Gastroesophageal sphincter (tissue), 4 donors: ENCODE measurements at regions not wholly inside any gene's neighbourhood (a gene's known extent, or its start where the extent isn't known, plus 50 kb on each side); places are given as distances from the start of the nearest gene placed in this dataset.

Experiments used
- ATAC-seq: fragments of 150-250 bp; one replicate; pipeline ENCODE4 v1.9.1; 2016; ENCODE audit warnings: mild to moderate bottlenecking, moderate library complexity
- H3K27ac ChIP-seq, 4 donors: fragments of 200-600 bp; sonication (generic) in 3 of 4; 1 replicate in 3 of 4; 2 replicates in 1 of 4; pipeline ENCODE4 v1.5.1; 2016 to 2019
- H3K27me3 ChIP-seq: fragments of 200-600 bp; sonication (generic); one replicate; pipeline ENCODE4 v1.5.1; 2019
- H3K36me3 ChIP-seq, 2 donors: fragments of 200-600 bp; sonication (generic); one replicate each; pipeline ENCODE4 v1.5.1; 2019; ENCODE audit warnings: control low read depth in 1 of 2
- H3K4me1 ChIP-seq, 3 donors: fragments of 200-600 bp; sonication (generic); 1 replicate in 2 of 3; 2 replicates in 1 of 3; pipeline ENCODE4 v1.5.1; 2016 to 2019; ENCODE audit warnings: control low read depth in 2 of 3
- H3K4me3 ChIP-seq, 2 donors: fragments of 200-600 bp; sonication (generic); one replicate each; pipeline ENCODE4 v1.5.1; 2019; ENCODE audit warnings: mild to moderate bottlenecking in 1 of 2, moderate library complexity in 1 of 2
- H3K9me3 ChIP-seq, 3 donors: fragments of 200-600 bp; sonication (generic); one replicate each; pipeline ENCODE4 v1.5.1; 2017 to 2019; ENCODE audit warnings: control low read depth in 2 of 3
- EP300 ChIP-seq: sonication (generic); formaldehyde crosslinking; IDR thresholded peaks from one replicate; pipeline ENCODE4 v1.6.1; 2017; ENCODE audit warnings: antibody characterized with exemption, mild to moderate bottlenecking
- POLR2A ChIP-seq, 2 donors: fragments of 450-650 bp; IDR thresholded peaks; one replicate each; pipeline ENCODE4 v1.6.1; 2017; ENCODE audit warnings: antibody characterized with exemption in 2 of 2, mild to moderate bottlenecking in 2 of 2, moderate library complexity in 1 of 2
- POLR2AphosphoS5 ChIP-seq: sonication (generic); formaldehyde crosslinking; IDR thresholded peaks from one replicate; pipeline ENCODE4 v1.6.1; 2017; ENCODE audit warnings: antibody characterized with exemption
- WGBS, 2 donors: methylation state at CpG; one replicate each; pipeline ENCODE4 v1.1.5; 2018; ENCODE audit warnings: low coverage in 1 of 2; 5-methylcytosine and 5-hydroxymethylcytosine counted together
- TF ChIP-seq, protein P1 (sequence below), 4 experiments: fragments of 200-600 bp in 2 of 4; fragments of 450-650 bp in 2 of 4; sonication (generic) in 1 of 4; IDR thresholded peaks; one replicate each; pipeline ENCODE4 v1.5.1; 2017 to 2019; ENCODE audit warnings: antibody characterized with exemption in 4 of 4, mild to moderate bottlenecking in 2 of 4, moderate library complexity in 2 of 4

GRCh38 chr2:221245045-221245444 is 327.1 kb downstream of the EPHA4 start:
- 64 to 79% methylated on average over 3 of the region's 3 CpGs for WGBS, 2 donors
- Histone ChIP-seq H3K4me3 (no peak overlapping the region), H3K9me3 (no peaks in the 10 kb centered on the region), H3K36me3 (no peaks in the 10 kb centered on the region), H3K4me1 (no peaks in the 10 kb centered on the region), H3K27me3 (no peaks in the 10 kb centered on the region), H3K27ac (no peak overlapping the region)
- TF ChIP-seq POLR2AphosphoS5 (no peak), EP300 (no peak), POLR2A (IDR thresholded peaks at IDR 0.05) (no peak)
- TF ChIP-seq, protein P1, sequence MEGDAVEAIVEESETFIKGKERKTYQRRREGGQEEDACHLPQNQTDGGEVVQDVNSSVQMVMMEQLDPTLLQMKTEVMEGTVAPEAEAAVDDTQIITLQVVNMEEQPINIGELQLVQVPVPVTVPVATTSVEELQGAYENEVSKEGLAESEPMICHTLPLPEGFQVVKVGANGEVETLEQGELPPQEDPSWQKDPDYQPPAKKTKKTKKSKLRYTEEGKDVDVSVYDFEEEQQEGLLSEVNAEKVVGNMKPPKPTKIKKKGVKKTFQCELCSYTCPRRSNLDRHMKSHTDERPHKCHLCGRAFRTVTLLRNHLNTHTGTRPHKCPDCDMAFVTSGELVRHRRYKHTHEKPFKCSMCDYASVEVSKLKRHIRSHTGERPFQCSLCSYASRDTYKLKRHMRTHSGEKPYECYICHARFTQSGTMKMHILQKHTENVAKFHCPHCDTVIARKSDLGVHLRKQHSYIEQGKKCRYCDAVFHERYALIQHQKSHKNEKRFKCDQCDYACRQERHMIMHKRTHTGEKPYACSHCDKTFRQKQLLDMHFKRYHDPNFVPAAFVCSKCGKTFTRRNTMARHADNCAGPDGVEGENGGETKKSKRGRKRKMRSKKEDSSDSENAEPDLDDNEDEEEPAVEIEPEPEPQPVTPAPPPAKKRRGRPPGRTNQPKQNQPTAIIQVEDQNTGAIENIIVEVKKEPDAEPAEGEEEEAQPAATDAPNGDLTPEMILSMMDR (IDR thresholded peaks at IDR 0.05) = no peak
- ATAC-seq = no peak

DNA sequence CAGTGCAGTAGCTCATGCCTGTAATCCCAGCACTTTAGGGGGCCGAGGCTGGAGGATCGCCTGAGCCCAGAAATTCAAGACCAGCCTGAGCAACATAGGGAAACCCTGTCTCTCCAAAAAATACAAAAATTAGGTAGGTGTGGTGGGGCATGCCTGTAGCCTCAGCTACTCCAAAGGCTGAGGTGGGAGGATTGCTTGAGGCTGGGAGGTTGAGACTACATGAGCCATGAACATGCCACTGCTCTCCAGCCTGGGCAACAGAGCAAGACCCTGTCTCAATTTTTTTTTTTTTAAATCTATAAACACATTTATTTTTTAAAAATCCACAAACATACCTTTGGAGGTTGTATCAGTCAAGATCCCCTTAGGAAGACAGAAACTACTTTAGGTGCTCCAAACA is 326.3 kb downstream of the EPHA4 start:
- TF ChIP-seq EP300 (no peak), POLR2A (IDR thresholded peaks at IDR 0.05) (no peak), POLR2AphosphoS5 (no peak)
- TF ChIP-seq, protein P1 (IDR thresholded peaks at IDR 0.05) = no peak
- no peak overlapping the region for H3K27ac ChIP-seq
- no peaks in the 10 kb centered on the region for H3K9me3 ChIP-seq
- H3K4me3 ChIP-seq = no peak overlapping the region
- WGBS, 2 donors = 86% methylated on average over 2 of the region's 2 CpGs; no CpG with 5 or more reads in 1 of the 2 donors
- no peaks in the 10 kb centered on the region for H3K27me3 ChIP-seq
- H3K4me1 ChIP-seq = no peaks in the 10 kb centered on the region
- H3K36me3 ChIP-seq = no peaks in the 10 kb centered on the region
- ATAC-seq = no peak

DNA sequence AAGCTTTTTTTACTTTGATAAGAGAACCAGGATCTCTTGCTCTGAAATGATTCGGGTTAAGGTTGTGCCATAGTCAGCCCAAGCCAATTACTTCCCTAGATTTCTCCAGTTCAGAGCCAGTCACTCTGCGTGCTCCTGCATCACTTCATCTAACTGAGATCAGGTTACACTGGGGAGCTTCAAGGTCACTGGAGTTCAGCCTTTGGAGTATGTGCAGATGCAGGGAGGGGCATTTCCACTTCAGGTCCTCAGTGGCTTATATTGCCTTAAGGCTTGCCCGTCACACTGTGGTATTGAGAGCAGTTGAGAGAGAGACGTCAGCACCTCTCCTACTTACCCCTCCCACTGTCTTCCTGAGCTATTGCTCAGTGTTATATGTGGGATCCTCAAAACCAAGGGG is 317.8 kb downstream of the EPHA4 start:
- ATAC-seq = no peak
- Histone ChIP-seq H3K36me3 (no peaks in the 10 kb centered on the region), H3K9me3 (no peaks in the 10 kb centered on the region), H3K27me3 (no peaks in the 10 kb centered on the region), H3K27ac (no peak overlapping the region), H3K4me3 (no peak overlapping the region), H3K4me1 (no peaks in the 10 kb centered on the region)
- TF ChIP-seq POLR2AphosphoS5 = no peak
- no peak for TF ChIP-seq POLR2A (IDR thresholded peaks at IDR 0.05)
- TF ChIP-seq, protein P1 (IDR thresholded peaks at IDR 0.05) = no peak
- TF ChIP-seq EP300 = no peak
- 41 to 62% methylated on average over 3 to 4 of the region's 4 CpGs for WGBS, 2 donors

- H3K27me3 ChIP-seq = no peaks in the 10 kb centered on the region
- ATAC-seq = no peak
- TF ChIP-seq EP300 = no peak
- TF ChIP-seq, protein P1 (IDR thresholded peaks at IDR 0.05) = no peak
- no peak for TF ChIP-seq POLR2AphosphoS5
- no peak for TF ChIP-seq POLR2A (IDR thresholded peaks at IDR 0.05)
- H3K4me3 ChIP-seq = no peak overlapping the region
- no peaks in the 10 kb centered on the region for H3K36me3 ChIP-seq
- no peak overlapping the region for H3K27ac ChIP-seq
- WGBS, 2 donors = 47 to 62% methylated on average over 4 to 5 of the region's 5 CpGs
- no peaks in the 10 kb centered on the region for H3K9me3 ChIP-seq
- H3K4me1 ChIP-seq = no peaks in the 10 kb centered on the region
Observed at GRCh38 chr2:221255862-221256261, 316.2 kb downstream of the EPHA4 start.

DNA sequence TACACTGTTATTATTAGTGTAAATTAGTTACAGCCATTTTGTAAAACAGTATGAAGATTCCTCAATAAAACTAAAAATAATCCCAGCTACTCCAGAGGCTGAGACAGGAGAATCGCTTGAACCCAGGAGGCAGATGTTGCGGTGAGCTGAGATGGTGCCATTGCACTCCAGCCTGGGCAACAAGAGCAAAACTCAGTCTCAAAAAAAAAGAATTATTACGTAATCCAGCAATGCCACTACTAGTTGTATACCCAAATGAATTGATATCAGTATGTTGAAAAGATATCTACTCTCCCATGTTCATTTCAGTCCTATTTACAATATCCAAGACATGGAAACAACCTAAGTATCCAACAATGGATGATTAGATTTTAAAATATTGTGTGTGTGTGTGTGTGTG is 313.6 kb downstream of the EPHA4 start:
- TF ChIP-seq EP300 (no peak), POLR2A (IDR thresholded peaks at IDR 0.05) (no peak), POLR2AphosphoS5 (no peak)
- TF ChIP-seq, protein P1 (IDR thresholded peaks at IDR 0.05) = no peak
- Histone ChIP-seq H3K36me3 (no peaks in the 10 kb centered on the region), H3K4me3 (no peak overlapping the region), H3K27me3 (no peaks in the 10 kb centered on the region), H3K27ac (no peak overlapping the region), H3K9me3 (no peaks in the 10 kb centered on the region), H3K4me1 (no peaks in the 10 kb centered on the region)
- ATAC-seq = no peak
- 88 to 100% methylated on average over 3 of the region's 3 CpGs for WGBS, 2 donors
